GM18858 (cell line): ENCODE measurements at regions not wholly inside any gene's neighbourhood (a gene's known extent, or its start where the extent isn't known, plus 50 kb on each side); places are given as distances from the start of the nearest gene placed in this dataset.
"Not testable (repeated sequence)": the region's sequence is repeated elsewhere in the genome, so short reads cannot be mapped to it uniquely, and the experiment has no call there.

Source experiments
- ATAC-seq: cut with Tn5 transposase; IDR thresholded peaks from one replicate; pipeline ENCODE4 v1.9.1; 2021; ENCODE audit not compliant: unreplicated experiment

GRCh38 chr6:132142768-132143167 is 191.6 kb upstream of the CCN2 start:
- ATAC-seq, result no peak

- no peak for ATAC-seq
Measured at GRCh38 chr6:132142308-132142707, 191.1 kb upstream of the CCN2 start.

- no peak for ATAC-seq
Measured at GRCh38 chr6:132140189-132140588, 189.0 kb upstream of the CCN2 start.

GRCh38 chr6:132139611-132140010 is 188.4 kb upstream of the CCN2 start:
- no peak for ATAC-seq

GRCh38 chr6:132136981-132137380 is 185.8 kb upstream of the CCN2 start:
- no peak for ATAC-seq

GRCh38 chr6:132135409-132135808 is 184.2 kb upstream of the CCN2 start:
- ATAC-seq, result no peak

- ATAC-seq, result no peak
Measured at GRCh38 chr6:132133736-132134445, 182.7 kb upstream of the CCN2 start.

GRCh38 chr6:132132924-132133639 is 181.9 kb upstream of the CCN2 start:
- ATAC-seq, result no peak

GRCh38 chr6:132132422-132132821 is 181.2 kb upstream of the CCN2 start:
- ATAC-seq, result no peak

GRCh38 chr6:132131758-132132157 is 180.6 kb upstream of the CCN2 start:
- no peak for ATAC-seq

- ATAC-seq, result no peak
Measured at GRCh38 chr6:132131351-132131750, 180.2 kb upstream of the CCN2 start.

- ATAC-seq, result no peak
Measured at GRCh38 chr6:132130626-132131298, 179.6 kb upstream of the CCN2 start.

GRCh38 chr6:132128424-132128823 is 177.3 kb upstream of the CCN2 start:
- no peak for ATAC-seq

GRCh38 chr6:132126150-132126549 is 175.0 kb upstream of the CCN2 start:
- no peak for ATAC-seq

GRCh38 chr6:132122871-132123270 is 171.7 kb upstream of the CCN2 start:
- ATAC-seq, result no peak

GRCh38 chr6:132122176-132122575 is 171.0 kb upstream of the CCN2 start:
- ATAC-seq, result no peak

- no peak for ATAC-seq
Measured at GRCh38 chr6:132118144-132118543, 167.0 kb upstream of the CCN2 start.

GRCh38 chr6:132115714-132116366 is 164.7 kb upstream of the CCN2 start:
- no peak for ATAC-seq

- ATAC-seq, result no peak
Measured at GRCh38 chr6:132114201-132114825, 163.1 kb upstream of the CCN2 start.

- not testable (repeated sequence) for ATAC-seq
Measured at GRCh38 chr6:132109752-132110151, 158.6 kb upstream of the CCN2 start.

GRCh38 chr6:132107896-132108295 is 156.7 kb upstream of the CCN2 start:
- no peak for ATAC-seq
